Breast epithelium (tissue), 4 donors: ENCODE measurements at regions not wholly inside any gene's neighbourhood (a gene's known extent, or its start where the extent isn't known, plus 50 kb on each side); places are given as distances from the start of the nearest gene placed in this dataset.

Experiments used
- DNase-seq, 2 donors: peaks; one replicate each; pipeline ENCODE4 v3.0.0-alpha.2; 2019; ENCODE audit warnings: low spot score in 2 of 2
- H3K27ac ChIP-seq, 2 donors: fragments of 200-600 bp; sonication (generic) in 1 of 2; one replicate each; pipeline ENCODE4 v1.5.1; 2016 to 2019; ENCODE audit warnings: mild to moderate bottlenecking in 1 of 2
- H3K27me3 ChIP-seq, 2 donors: fragments of 200-600 bp; sonication (generic) in 1 of 2; one replicate each; pipeline versions ENCODE4 v1.5.1 to v1.6.0; 2017 to 2019; ENCODE audit warnings: control low read depth in 1 of 2, mild to moderate bottlenecking in 1 of 2
- H3K36me3 ChIP-seq: fragments of 200-600 bp; one replicate; pipeline ENCODE4 v1.5.1; 2019
- H3K4me1 ChIP-seq, 2 donors: fragments of 200-600 bp; sonication (generic); one replicate each; pipeline ENCODE4 v1.5.1; 2016 to 2019; ENCODE audit warnings: control low read depth in 1 of 2
- H3K4me3 ChIP-seq, 3 donors: fragments of 200-600 bp; sonication (generic); 1 replicate in 2 of 3; 2 replicates in 1 of 3; pipeline ENCODE4 v1.5.1; 2016 to 2019; ENCODE audit warnings: mild to moderate bottlenecking in 3 of 3, moderate library complexity in 2 of 3
- H3K9me3 ChIP-seq, 2 donors: fragments of 200-600 bp; sonication (generic) in 1 of 2; one replicate each; pipeline ENCODE4 v1.5.1; 2016 to 2019; ENCODE audit warnings: control low read depth in 1 of 2
- POLR2A ChIP-seq: fragments of 450-650 bp; IDR thresholded peaks from one replicate; pipeline ENCODE4 v1.6.1; 2016; ENCODE audit warnings: antibody characterized with exemption, mild to moderate bottlenecking, moderate library complexity
- POLR2AphosphoS5 ChIP-seq, 3 donors: sonication (generic); formaldehyde crosslinking; IDR thresholded peaks; one replicate each; pipeline ENCODE4 v1.6.1; 2017; ENCODE audit warnings: antibody characterized with exemption in 3 of 3
- intact Hi-C: fragments of 100-400 bp; cut with DNase I; formaldehyde crosslinking; loops from one replicate; pipeline ENCODE4 v1.15.1; 2023; ENCODE audit warnings: low total_unique reads
- TF ChIP-seq, protein P1 (sequence below), 3 donors: fragments of 450-650 bp; IDR thresholded peaks; one replicate each; pipeline ENCODE4 v1.5.1; 2016 to 2017; ENCODE audit warnings: antibody characterized with exemption in 3 of 3, mild to moderate bottlenecking in 3 of 3, moderate library complexity in 3 of 3

DNA sequence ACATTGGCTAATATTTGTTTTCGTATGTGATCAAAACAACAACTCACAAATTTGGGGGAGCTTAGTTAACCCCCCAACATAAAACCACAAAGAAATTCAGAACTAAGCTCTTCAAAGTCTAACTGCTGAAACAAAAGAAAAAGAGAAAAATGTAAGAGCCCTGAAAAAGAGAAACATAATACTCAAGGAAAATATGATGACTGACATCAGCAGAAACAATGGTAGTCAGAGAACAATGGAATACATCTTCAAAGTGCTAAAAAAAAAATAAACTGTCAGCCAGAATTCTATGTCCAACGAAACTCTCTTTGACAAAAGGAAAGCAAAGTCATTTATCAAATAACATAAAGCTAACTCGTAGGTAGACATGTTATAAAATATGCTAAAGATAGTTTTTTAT is 566.3 kb upstream of the GRAMD2B start:
- Histone ChIP-seq H3K27ac (no peak overlapping the region), H3K9me3 (peaks cover 0 to 4% of the 10 kb centered on the region in 2 donors), H3K4me3 (no peak overlapping the region), H3K27me3 (no peaks in the 10 kb centered on the region), H3K36me3 (no peaks in the 10 kb centered on the region), H3K4me1 (no peaks in the 10 kb centered on the region)
- intact Hi-C loops: no loop called here
- TF ChIP-seq, protein P1, sequence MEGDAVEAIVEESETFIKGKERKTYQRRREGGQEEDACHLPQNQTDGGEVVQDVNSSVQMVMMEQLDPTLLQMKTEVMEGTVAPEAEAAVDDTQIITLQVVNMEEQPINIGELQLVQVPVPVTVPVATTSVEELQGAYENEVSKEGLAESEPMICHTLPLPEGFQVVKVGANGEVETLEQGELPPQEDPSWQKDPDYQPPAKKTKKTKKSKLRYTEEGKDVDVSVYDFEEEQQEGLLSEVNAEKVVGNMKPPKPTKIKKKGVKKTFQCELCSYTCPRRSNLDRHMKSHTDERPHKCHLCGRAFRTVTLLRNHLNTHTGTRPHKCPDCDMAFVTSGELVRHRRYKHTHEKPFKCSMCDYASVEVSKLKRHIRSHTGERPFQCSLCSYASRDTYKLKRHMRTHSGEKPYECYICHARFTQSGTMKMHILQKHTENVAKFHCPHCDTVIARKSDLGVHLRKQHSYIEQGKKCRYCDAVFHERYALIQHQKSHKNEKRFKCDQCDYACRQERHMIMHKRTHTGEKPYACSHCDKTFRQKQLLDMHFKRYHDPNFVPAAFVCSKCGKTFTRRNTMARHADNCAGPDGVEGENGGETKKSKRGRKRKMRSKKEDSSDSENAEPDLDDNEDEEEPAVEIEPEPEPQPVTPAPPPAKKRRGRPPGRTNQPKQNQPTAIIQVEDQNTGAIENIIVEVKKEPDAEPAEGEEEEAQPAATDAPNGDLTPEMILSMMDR (IDR thresholded peaks at IDR 0.05): no peak
- TF ChIP-seq POLR2AphosphoS5 (IDR thresholded peaks at IDR 0.05) (no peak), POLR2A (no peak)
- DNase-seq: no peak

DNA sequence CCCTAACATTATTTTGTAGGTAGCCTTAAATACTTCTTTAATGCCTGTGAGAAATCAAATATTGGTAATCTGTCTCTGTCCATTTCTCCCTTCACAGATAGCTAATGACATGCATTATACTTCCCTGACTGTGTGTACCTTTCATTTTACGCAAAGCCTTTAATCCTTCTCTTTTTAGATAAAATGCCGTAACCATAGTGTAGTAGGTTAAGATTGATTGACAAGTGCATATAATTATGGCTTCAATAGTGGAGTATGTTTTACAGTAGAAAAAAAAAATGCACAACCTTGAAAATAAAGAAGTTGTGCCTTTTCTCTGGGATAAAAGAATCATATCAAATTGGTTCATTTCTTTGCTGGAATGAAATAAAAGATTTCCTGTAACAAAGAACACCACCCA is 559.6 kb upstream of the GRAMD2B start:
- no peaks in the 10 kb centered on the region for H3K4me1 ChIP-seq
- no peak for DNase-seq
- no peaks in the 10 kb centered on the region for H3K27me3 ChIP-seq
- TF ChIP-seq POLR2A (no peak), POLR2AphosphoS5 (IDR thresholded peaks at IDR 0.05) (no peak)
- TF ChIP-seq, protein P1 (IDR thresholded peaks at IDR 0.05): no peak
- H3K4me3 ChIP-seq: no peak overlapping the region
- no peak overlapping the region for H3K27ac ChIP-seq
- H3K36me3 ChIP-seq: no peaks in the 10 kb centered on the region
- no peaks in the 10 kb centered on the region for H3K9me3 ChIP-seq
- intact Hi-C loops: no loop called here

- Histone ChIP-seq H3K4me1 (no peaks in the 10 kb centered on the region), H3K9me3 (no peaks in the 10 kb centered on the region), H3K27me3 (no peaks in the 10 kb centered on the region), H3K27ac (no peak overlapping the region), H3K36me3 (no peaks in the 10 kb centered on the region), H3K4me3 (no peak overlapping the region)
- DNase-seq: no peak
- intact Hi-C loops: no loop called here
- TF ChIP-seq, protein P1 (IDR thresholded peaks at IDR 0.05): no peak
- no peak for TF ChIP-seq POLR2AphosphoS5 (IDR thresholded peaks at IDR 0.05)
- no peak for TF ChIP-seq POLR2A
These were observed 557.9 kb upstream of the GRAMD2B start for GRCh38 chr5:125865166-125865815.

GRCh38 chr5:125868036-125868435 is 555.2 kb upstream of the GRAMD2B start:
- TF ChIP-seq, protein P1 (IDR thresholded peaks at IDR 0.05): no peak
- no peak overlapping the region for H3K4me3 ChIP-seq
- no peak overlapping the region for H3K27ac ChIP-seq
- H3K27me3 ChIP-seq: no peaks in the 10 kb centered on the region
- no peaks in the 10 kb centered on the region for H3K4me1 ChIP-seq
- H3K9me3 ChIP-seq: no peaks in the 10 kb centered on the region
- no peaks in the 10 kb centered on the region for H3K36me3 ChIP-seq
- intact Hi-C loops: no loop called here
- DNase-seq: no peak

GRCh38 chr5:125870256-125870655 is 553.0 kb upstream of the GRAMD2B start:
- TF ChIP-seq POLR2AphosphoS5 (IDR thresholded peaks at IDR 0.05) (no peak), POLR2A (no peak)
- TF ChIP-seq, protein P1 (IDR thresholded peaks at IDR 0.05): no peak
- DNase-seq: no peak
- H3K4me3 ChIP-seq: no peak overlapping the region
- intact Hi-C loops: no loop called here
- no peak overlapping the region for H3K27ac ChIP-seq
- no peaks in the 10 kb centered on the region for H3K9me3 ChIP-seq
- H3K4me1 ChIP-seq: no peaks in the 10 kb centered on the region
- H3K36me3 ChIP-seq: no peaks in the 10 kb centered on the region
- no peaks in the 10 kb centered on the region for H3K27me3 ChIP-seq
